H1 (cell line): ENCODE measurements at regions not wholly inside any gene's neighbourhood (a gene's known extent, or its start where the extent isn't known, plus 50 kb on each side); places are given as distances from the start of the nearest gene placed in this dataset.

Experiments used
- CTCF ChIA-PET: fragments of 300-600 bp; sonication (Branson Sonifier 250); formaldehyde crosslinking; loops from one replicate; lab custom pipeline; 2021; ENCODE audit not compliant: partially characterized antibody; lab: Charles Lee
- POLR2A ChIA-PET: fragments of 300-600 bp; sonication (Branson Sonifier 250); formaldehyde crosslinking; loops from one replicate; lab custom pipeline; 2021; ENCODE audit warnings: inconsistent platforms; ENCODE audit not compliant: partially characterized antibody; lab: Charles Lee
- DNase-seq, 2 experiments: peaks; one replicate each; pipeline versions ENCODE4 v3.0.0 to v3.0.0-alpha.2; 2010 to 2022; ENCODE audit warnings: low spot score in 2 of 2, low read depth in 1 of 2, mixed read lengths in 1 of 2
- FAIRE-seq: peaks from 2 replicates; lab custom pipeline; 2011; peaks lifted over from hg19 to GRCh38; lab: Jason Lieb, UNC
- H2AFZ ChIP-seq: 2 replicates; pipeline ENCODE4 v1.8.1; 2012; ENCODE audit warnings: low read length, inconsistent platforms
- H2AK5ac ChIP-seq: 2 replicates; pipeline ENCODE4 v1.6.1; 2013; ENCODE audit warnings: low read depth, low read length
- H2BK120ac ChIP-seq: replicated peaks from 2 replicates; pipeline ENCODE3; 2013; ENCODE audit warnings: low read depth, low read length, inconsistent platforms
- H2BK12ac ChIP-seq: 2 replicates; pipeline ENCODE4 v1.6.1; 2013; ENCODE audit warnings: low read depth, low read length
- H2BK15ac ChIP-seq: 2 replicates; pipeline ENCODE4 v1.6.1; 2013; ENCODE audit warnings: low read length
- H2BK20ac ChIP-seq: 2 replicates; pipeline ENCODE4 v1.6.1; 2013; ENCODE audit warnings: low read length
- H2BK5ac ChIP-seq: 2 replicates; pipeline ENCODE4 v1.6.1; 2013; ENCODE audit warnings: low read depth, low read length
- H3K14ac ChIP-seq: 2 replicates; pipeline ENCODE4 v1.6.1; 2013; ENCODE audit warnings: inconsistent platforms; ENCODE audit not compliant: insufficient read length
- H3K18ac ChIP-seq: 2 replicates; pipeline ENCODE4 v1.6.1; 2013; ENCODE audit warnings: low read length; ENCODE audit errors: extremely low read depth
- H3K23ac ChIP-seq: 2 replicates; pipeline ENCODE4 v1.6.1; 2013; ENCODE audit warnings: inconsistent platforms; ENCODE audit not compliant: insufficient read length
- H3K23me2 ChIP-seq: 2 replicates; pipeline ENCODE4 v1.6.1; 2013; ENCODE audit warnings: low read depth, low read length
- H3K27ac ChIP-seq: 2 replicates; pipeline ENCODE4 v1.6.1; 2011; ENCODE audit warnings: low read depth, low read length, inconsistent platforms
- H3K27me3 ChIP-seq, 4 experiments: replicated peaks in 1 of 4; 1 replicate in 1 of 4; 2 replicates in 3 of 4; pipeline versions ENCODE4 v1.6.1 to v1.8.1; 2011 to 2013; ENCODE audit warnings: low read length in 3 of 4, mild to moderate bottlenecking in 3 of 4, inconsistent platforms in 2 of 4, mixed read lengths in 2 of 4, moderate library complexity in 1 of 4; ENCODE audit not compliant: control insufficient read depth in 3 of 4, insufficient read depth in 3 of 4; ENCODE audit errors: extremely low read depth in 1 of 4
- H3K36me3 ChIP-seq, 4 experiments: 2 replicates each; pipeline versions ENCODE4 v1.6.1 to v1.8.1; 2011 to 2013; ENCODE audit warnings: mild to moderate bottlenecking in 4 of 4, low read length in 3 of 4, moderate library complexity in 2 of 4, control low read depth in 1 of 4, inconsistent platforms in 1 of 4; ENCODE audit not compliant: insufficient read depth in 4 of 4, control insufficient read depth in 2 of 4
- H3K4ac ChIP-seq: replicated peaks from 2 replicates; pipeline ENCODE3; 2013; ENCODE audit warnings: low read length, low read depth, mixed read lengths, inconsistent platforms; ENCODE audit not compliant: insufficient read length
- H3K4me1 ChIP-seq, 4 experiments: replicated peaks in 1 of 4; 1 replicate in 1 of 4; 2 replicates in 3 of 4; pipeline versions ENCODE4 v1.6.1 to v1.8.1; 2011 to 2013; ENCODE audit warnings: low read length in 3 of 4, inconsistent platforms in 2 of 4, mixed read lengths in 1 of 4; ENCODE audit not compliant: insufficient read depth in 4 of 4, control insufficient read depth in 3 of 4
- H3K4me2 ChIP-seq, 2 experiments: 2 replicates each; pipeline versions ENCODE4 v1.6.1 to v1.8.1; 2011 to 2013; ENCODE audit warnings: low read depth in 2 of 2, low read length in 2 of 2, control low read depth in 1 of 2, inconsistent platforms in 1 of 2, mild to moderate bottlenecking in 1 of 2; ENCODE audit not compliant: insufficient read depth in 1 of 2
- H3K4me3 ChIP-seq, 4 experiments: fragments of 200-600, 300-600 bp in 1 of 4; sonication (generic), shearing (Covaris generic), sonication (Bioruptor Twin) in 1 of 4; 2 replicates each; pipeline versions ENCODE4 v1.5.1 to v1.8.1; 2011 to 2016; ENCODE audit warnings: low read length in 4 of 4, low read depth in 3 of 4, control low read depth in 2 of 4, inconsistent platforms in 2 of 4, mild to moderate bottlenecking in 2 of 4, mixed read lengths in 1 of 4, moderate library complexity in 1 of 4; ENCODE audit not compliant: insufficient read depth in 2 of 4; ENCODE audit errors: extremely low read depth in 1 of 4
- H3K56ac ChIP-seq: replicated peaks from 2 replicates; pipeline ENCODE3; 2013; ENCODE audit warnings: low read depth, mild to moderate bottlenecking, mixed read lengths, low read length, inconsistent platforms; ENCODE audit not compliant: insufficient read length
- H3K79me1 ChIP-seq: 2 replicates; pipeline ENCODE4 v1.6.1; 2013; ENCODE audit warnings: low read depth, low read length, control low read depth
- H3K79me2 ChIP-seq, 2 experiments: 2 replicates each; pipeline versions ENCODE4 v1.6.1 to v1.8.1; 2012 to 2013; ENCODE audit warnings: low read length in 2 of 2, mild to moderate bottlenecking in 2 of 2, inconsistent platforms in 1 of 2; ENCODE audit not compliant: insufficient read depth in 2 of 2, control insufficient read depth in 1 of 2
- H3K9ac ChIP-seq, 4 experiments: replicated peaks in 1 of 4; 1 replicate in 1 of 4; 2 replicates in 3 of 4; pipeline versions ENCODE4 v1.6.1 to v1.8.1; 2011 to 2013; ENCODE audit warnings: low read depth in 3 of 4, low read length in 3 of 4, control low read depth in 2 of 4, mild to moderate bottlenecking in 2 of 4, moderate library complexity in 2 of 4, inconsistent platforms in 1 of 4; ENCODE audit errors: extremely low read depth in 1 of 4
- H3K9me3 ChIP-seq, 2 experiments: 2 replicates each; pipeline versions ENCODE4 v1.6.1 to v1.8.1; 2012 to 2013; ENCODE audit warnings: mild to moderate bottlenecking in 2 of 2, moderate library complexity in 2 of 2, control low read depth in 1 of 2, inconsistent platforms in 1 of 2, low read depth in 1 of 2, low read length in 1 of 2, mixed read lengths in 1 of 2; ENCODE audit not compliant: insufficient read depth in 2 of 2
- H4K20me1 ChIP-seq, 2 experiments: replicated peaks in 1 of 2; 2 replicates each; pipeline versions ENCODE3 to v1.8.1; 2011 to 2013; ENCODE audit warnings: inconsistent platforms in 2 of 2, low read length in 2 of 2, mild to moderate bottlenecking in 1 of 2; ENCODE audit not compliant: insufficient read depth in 2 of 2, control insufficient read depth in 1 of 2
- H4K5ac ChIP-seq: 2 replicates; pipeline ENCODE4 v1.6.1; 2013; ENCODE audit warnings: low read length, low read depth, mixed read lengths, inconsistent platforms; ENCODE audit not compliant: insufficient read length
- H4K8ac ChIP-seq: 2 replicates; pipeline ENCODE4 v1.8.0; 2013; ENCODE audit warnings: mild to moderate bottlenecking, moderate library complexity, low read length, inconsistent platforms; ENCODE audit not compliant: insufficient read depth; ENCODE audit errors: extremely low read depth
- H4K91ac ChIP-seq: replicated peaks from 2 replicates; pipeline ENCODE3; 2013; ENCODE audit warnings: low read length, mixed read lengths, inconsistent platforms; ENCODE audit not compliant: insufficient read length
- WGBS, 2 experiments: shearing (Covaris generic) in 1 of 2; methylation state at CpG; one replicate each; pipeline versions ENCODE4 v1.1.6 to v1.1.7; 2013 to 2015; ENCODE audit warnings: low lambda C conversion rate in 2 of 2, mixed read lengths in 2 of 2, inconsistent platforms in 1 of 2, low coverage in 1 of 2, missing lambda C conversion rate in 1 of 2; ENCODE audit not compliant: insufficient replicate concordance in 2 of 2, insufficient coverage in 1 of 2, insufficient read length in 1 of 2; ENCODE audit errors: extremely low coverage in 1 of 2, missing lambda C conversion rate in 1 of 2; 5-methylcytosine and 5-hydroxymethylcytosine counted together
- TF ChIP-seq, protein P1 (sequence below), 3 experiments: IDR thresholded peaks; 1 replicate in 2 of 3; 2 replicates in 1 of 3; pipeline versions ENCODE4 v1.5.1 to v1.6.1; 2011; ENCODE audit warnings: low read length in 3 of 3, mild to moderate bottlenecking in 3 of 3, inconsistent platforms in 2 of 3, low read depth in 1 of 3, moderate library complexity in 1 of 3; ENCODE audit not compliant: insufficient read depth in 1 of 3; ENCODE audit errors: control extremely low read depth in 1 of 3

GRCh38 chr6:50358113-50358512, 308.4 kb upstream of the DEFB112 start:
- Histone ChIP-seq H3K14ac (no peak overlapping the region), H2BK12ac (no peak overlapping the region), H4K20me1 (no peaks in the 10 kb centered on the region), H3K9ac (no peak overlapping the region), H3K4me3 (no peak overlapping the region), H2BK15ac (no peak overlapping the region), H3K4me1 (no peaks in the 10 kb centered on the region), H3K4ac (no peak overlapping the region), H3K36me3 (no peaks in the 10 kb centered on the region), H3K27ac (no peak overlapping the region), H2BK120ac (no peak overlapping the region), H4K91ac (no peak overlapping the region), H3K23ac (no peak overlapping the region), H3K9me3 (no peaks in the 10 kb centered on the region), H2AFZ (no peak overlapping the region), H2BK20ac (no peak overlapping the region), H2BK5ac (no peak overlapping the region), H3K56ac (no peak overlapping the region), H4K5ac (no peak overlapping the region), H3K79me1 (no peaks in the 10 kb centered on the region), H3K27me3 (no peaks in the 10 kb centered on the region), H3K23me2 (no peaks in the 10 kb centered on the region), H3K79me2 (no peaks in the 10 kb centered on the region), H4K8ac (no peak overlapping the region), H3K18ac (no peak overlapping the region), H3K4me2 (no peak overlapping the region), H2AK5ac (no peak overlapping the region)
- POLR2A ChIA-PET: no interaction called here
- 90% methylated on average over 5 of the region's 5 CpGs; no CpG with 5 or more reads in 1 of the 2 experiments for WGBS, 2 experiments
- no peak for DNase-seq
- CTCF ChIA-PET: no interaction called here
- TF ChIP-seq, protein P1, sequence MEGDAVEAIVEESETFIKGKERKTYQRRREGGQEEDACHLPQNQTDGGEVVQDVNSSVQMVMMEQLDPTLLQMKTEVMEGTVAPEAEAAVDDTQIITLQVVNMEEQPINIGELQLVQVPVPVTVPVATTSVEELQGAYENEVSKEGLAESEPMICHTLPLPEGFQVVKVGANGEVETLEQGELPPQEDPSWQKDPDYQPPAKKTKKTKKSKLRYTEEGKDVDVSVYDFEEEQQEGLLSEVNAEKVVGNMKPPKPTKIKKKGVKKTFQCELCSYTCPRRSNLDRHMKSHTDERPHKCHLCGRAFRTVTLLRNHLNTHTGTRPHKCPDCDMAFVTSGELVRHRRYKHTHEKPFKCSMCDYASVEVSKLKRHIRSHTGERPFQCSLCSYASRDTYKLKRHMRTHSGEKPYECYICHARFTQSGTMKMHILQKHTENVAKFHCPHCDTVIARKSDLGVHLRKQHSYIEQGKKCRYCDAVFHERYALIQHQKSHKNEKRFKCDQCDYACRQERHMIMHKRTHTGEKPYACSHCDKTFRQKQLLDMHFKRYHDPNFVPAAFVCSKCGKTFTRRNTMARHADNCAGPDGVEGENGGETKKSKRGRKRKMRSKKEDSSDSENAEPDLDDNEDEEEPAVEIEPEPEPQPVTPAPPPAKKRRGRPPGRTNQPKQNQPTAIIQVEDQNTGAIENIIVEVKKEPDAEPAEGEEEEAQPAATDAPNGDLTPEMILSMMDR (IDR thresholded peaks at IDR 0.05; ENCODE audit: control extremely low read depth in 1 of 3, insufficient read depth in 1 of 3, low read depth in 1 of 3, low read length in 3 of 3): no peak
- FAIRE-seq: no peak
